NT2/D1 (cell line): ENCODE measurements at regions not wholly inside any gene's neighbourhood (a gene's known extent, or its start where the extent isn't known, plus 50 kb on each side); places are given as distances from the start of the nearest gene placed in this dataset.

ENCODE experiments used
- YY1 ChIP-seq: IDR thresholded peaks from 2 replicates; pipeline ENCODE4 v1.6.1; 2011; ENCODE audit not compliant: insufficient read length, insufficient read depth
- ZNF274 ChIP-seq: IDR thresholded peaks from 2 replicates; pipeline ENCODE4 v1.6.1; 2011; ENCODE audit warnings: mild to moderate bottlenecking, low read depth, low read length

GRCh38 chr15:93631958-93632618 is 543.1 kb upstream of the RGMA start:
- TF ChIP-seq YY1 (no peak), ZNF274 (no peak)
